ENCODE measurements at regions not wholly inside any gene's neighbourhood (a gene's known extent, or its start where the extent isn't known, plus 50 kb on each side); places are given as distances from the start of the nearest gene placed in this dataset.

DNA sequence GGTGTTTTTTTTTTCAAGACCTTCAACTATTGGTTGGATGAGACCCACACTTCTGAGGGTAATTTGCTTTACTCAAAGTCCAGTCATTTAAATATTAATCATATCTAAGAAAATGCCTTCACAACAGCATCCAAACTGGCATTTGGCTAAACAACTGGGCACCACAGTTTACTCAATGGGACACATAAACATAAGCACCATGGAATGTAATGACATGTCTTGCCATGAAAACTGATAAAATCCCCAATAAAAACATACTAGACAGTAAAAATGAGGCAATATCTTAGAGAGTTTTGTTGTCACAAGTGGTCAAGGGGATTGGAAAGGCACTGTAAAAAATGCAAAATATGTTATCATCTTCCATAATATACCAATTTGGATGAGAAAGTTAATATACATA is 838.8 kb upstream of the ADAMTS5 start:
- Histone ChIP-seq H3K9ac (ENCODE audit: insufficient read depth in 1 of 2, low read depth in 2 of 2, low read length in 2 of 2) (no peak overlapping the region), H3K9me3 (replicated peaks; ENCODE audit: control insufficient read depth, insufficient read depth, low read depth, low read length) (peaks cover 4% of the 10 kb centered on the region; the same call in 1 of the 2 replicates), H3K4me1 (replicated peaks in 1 of 2; ENCODE audit: control insufficient read depth in 2 of 2, insufficient read depth in 2 of 2, low read length in 2 of 2) (no peaks in the 10 kb centered on the region), H3K4me2 (ENCODE audit: insufficient read depth, low read length) (no peak overlapping the region), H2AFZ (ENCODE audit: low read depth, low read length) (no peak overlapping the region), H3K9me1 (ENCODE audit: control insufficient read depth, insufficient read depth, low read length) (no peaks in the 10 kb centered on the region), H3K36me3 (ENCODE audit: control insufficient read depth, insufficient read depth, low read length) (no peaks in the 10 kb centered on the region), H4K20me1 (replicated peaks; ENCODE audit: control insufficient read depth, insufficient read depth, low read length) (no peaks in the 10 kb centered on the region), H3K79me2 (ENCODE audit: control insufficient read depth, insufficient read depth, low read length) (no peaks in the 10 kb centered on the region), H3K4me3 (no peak overlapping the region), H3K27me3 (ENCODE audit: control insufficient read depth in 2 of 2, insufficient read depth in 2 of 2, low read length in 2 of 2) (no peaks in the 10 kb centered on the region), H3K27ac (ENCODE audit: extremely low read depth, low read depth, low read length) (no peak overlapping the region)
- ATAC-seq (no peak), DNase-seq (ENCODE audit: extremely low read depth in 1 of 4, low spot score in 3 of 4) (no peak), FAIRE-seq (no peak)
- ChIA-PET POLR2A (no interaction called here), CTCF (ENCODE audit: low intra/inter-chr PET ratio) (no interaction called here)
- intact Hi-C loops (cut with micrococcal nuclease) (no loop called here), in situ Hi-C loops (cut with MboI) (no loop called here)
- TF ChIP-seq, protein P1, sequence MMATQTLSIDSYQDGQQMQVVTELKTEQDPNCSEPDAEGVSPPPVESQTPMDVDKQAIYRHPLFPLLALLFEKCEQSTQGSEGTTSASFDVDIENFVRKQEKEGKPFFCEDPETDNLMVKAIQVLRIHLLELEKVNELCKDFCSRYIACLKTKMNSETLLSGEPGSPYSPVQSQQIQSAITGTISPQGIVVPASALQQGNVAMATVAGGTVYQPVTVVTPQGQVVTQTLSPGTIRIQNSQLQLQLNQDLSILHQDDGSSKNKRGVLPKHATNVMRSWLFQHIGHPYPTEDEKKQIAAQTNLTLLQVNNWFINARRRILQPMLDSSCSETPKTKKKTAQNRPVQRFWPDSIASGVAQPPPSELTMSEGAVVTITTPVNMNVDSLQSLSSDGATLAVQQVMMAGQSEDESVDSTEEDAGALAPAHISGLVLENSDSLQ (IDR thresholded peaks at IDR 0.05): no peak
- TF ChIP-seq CBFA2T2 (conservative IDR thresholded peaks at IDR 0.05) (no peak), GTF2F1 (IDR thresholded peaks at IDR 0.05; ENCODE audit: low read depth, low read length) (no peak), MYC (IDR thresholded peaks at IDR 0.05; ENCODE audit: low read depth, low read length) (no peak), MYC (CRISPR knock-in tag; IDR thresholded peaks at IDR 0.05; ENCODE audit: borderline replicate concordance, low read depth) (no peak), BHLHE40 (IDR thresholded peaks at IDR 0.05; ENCODE audit: low read length) (no peak), RFX7 (CRISPR knock-in tag; IDR thresholded peaks at IDR 0.05) (no peak), ARHGAP35 (IDR thresholded peaks at IDR 0.05; ENCODE audit: partially characterized antibody) (no peak), ZNF785 (CRISPR knock-in tag; IDR thresholded peaks at IDR 0.05) (no peak), CREB5 (CRISPR knock-in tag; IDR thresholded peaks at IDR 0.05) (no peak), GTF2B (IDR thresholded peaks at IDR 0.05; ENCODE audit: extremely low read depth, insufficient read length) (no peak)
- TF ChIP-seq, protein P2, sequence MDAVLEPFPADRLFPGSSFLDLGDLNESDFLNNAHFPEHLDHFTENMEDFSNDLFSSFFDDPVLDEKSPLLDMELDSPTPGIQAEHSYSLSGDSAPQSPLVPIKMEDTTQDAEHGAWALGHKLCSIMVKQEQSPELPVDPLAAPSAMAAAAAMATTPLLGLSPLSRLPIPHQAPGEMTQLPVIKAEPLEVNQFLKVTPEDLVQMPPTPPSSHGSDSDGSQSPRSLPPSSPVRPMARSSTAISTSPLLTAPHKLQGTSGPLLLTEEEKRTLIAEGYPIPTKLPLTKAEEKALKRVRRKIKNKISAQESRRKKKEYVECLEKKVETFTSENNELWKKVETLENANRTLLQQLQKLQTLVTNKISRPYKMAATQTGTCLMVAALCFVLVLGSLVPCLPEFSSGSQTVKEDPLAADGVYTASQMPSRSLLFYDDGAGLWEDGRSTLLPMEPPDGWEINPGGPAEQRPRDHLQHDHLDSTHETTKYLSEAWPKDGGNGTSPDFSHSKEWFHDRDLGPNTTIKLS (IDR thresholded peaks at IDR 0.05; ENCODE audit: borderline replicate concordance, low read depth): no peak
- TF ChIP-seq, protein P3, sequence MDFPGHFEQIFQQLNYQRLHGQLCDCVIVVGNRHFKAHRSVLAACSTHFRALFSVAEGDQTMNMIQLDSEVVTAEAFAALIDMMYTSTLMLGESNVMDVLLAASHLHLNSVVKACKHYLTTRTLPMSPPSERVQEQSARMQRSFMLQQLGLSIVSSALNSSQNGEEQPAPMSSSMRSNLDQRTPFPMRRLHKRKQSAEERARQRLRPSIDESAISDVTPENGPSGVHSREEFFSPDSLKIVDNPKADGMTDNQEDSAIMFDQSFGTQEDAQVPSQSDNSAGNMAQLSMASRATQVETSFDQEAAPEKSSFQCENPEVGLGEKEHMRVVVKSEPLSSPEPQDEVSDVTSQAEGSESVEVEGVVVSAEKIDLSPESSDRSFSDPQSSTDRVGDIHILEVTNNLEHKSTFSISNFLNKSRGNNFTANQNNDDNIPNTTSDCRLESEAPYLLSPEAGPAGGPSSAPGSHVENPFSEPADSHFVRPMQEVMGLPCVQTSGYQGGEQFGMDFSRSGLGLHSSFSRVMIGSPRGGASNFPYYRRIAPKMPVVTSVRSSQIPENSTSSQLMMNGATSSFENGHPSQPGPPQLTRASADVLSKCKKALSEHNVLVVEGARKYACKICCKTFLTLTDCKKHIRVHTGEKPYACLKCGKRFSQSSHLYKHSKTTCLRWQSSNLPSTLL (IDR thresholded peaks at IDR 0.05): no peak
- BruUV-seq (replicated peaks): no TSS peak
